H9 (cell line): ENCODE measurements at regions not wholly inside any gene's neighbourhood (a gene's known extent, or its start where the extent isn't known, plus 50 kb on each side); places are given as distances from the start of the nearest gene placed in this dataset.

Experiments used
- DNase-seq: peaks from one replicate; pipeline ENCODE4 v3.0.0-alpha.2; 2017
- H2AFZ ChIP-seq: one replicate; pipeline ENCODE4 v1.6.1; 2013; ENCODE audit warnings: mild to moderate bottlenecking, low read length, control low read depth, moderate library complexity
- H2AK5ac ChIP-seq: 2 replicates; pipeline ENCODE4 v1.6.1; 2013; ENCODE audit warnings: low read length, control low read depth, mixed read lengths; ENCODE audit not compliant: insufficient read length
- H2BK120ac ChIP-seq: one replicate; pipeline ENCODE4 v1.6.1; 2013; ENCODE audit warnings: low read depth, mild to moderate bottlenecking, low read length, control low read depth, inconsistent platforms; ENCODE audit not compliant: poor library complexity, severe bottlenecking
- H2BK12ac ChIP-seq: 2 replicates; pipeline ENCODE4 v1.6.1; 2013; ENCODE audit warnings: low read length, control low read depth, mixed read lengths, low read depth; ENCODE audit not compliant: insufficient read length
- H2BK15ac ChIP-seq: 2 replicates; pipeline ENCODE4 v1.6.1; 2013; ENCODE audit warnings: low read depth, low read length, control low read depth
- H2BK20ac ChIP-seq: one replicate; pipeline ENCODE4 v1.6.1; 2013; ENCODE audit warnings: low read depth, mild to moderate bottlenecking, low read length, control low read depth, inconsistent platforms; ENCODE audit not compliant: poor library complexity, severe bottlenecking
- H2BK5ac ChIP-seq: 2 replicates; pipeline ENCODE4 v1.6.1; 2013; ENCODE audit warnings: low read length, control low read depth, mixed read lengths; ENCODE audit not compliant: insufficient read length
- H3K14ac ChIP-seq: 2 replicates; pipeline ENCODE4 v1.6.1; 2013; ENCODE audit warnings: low read length, control low read depth; ENCODE audit not compliant: insufficient read depth
- H3K18ac ChIP-seq: 2 replicates; pipeline ENCODE4 v1.6.1; 2013; ENCODE audit warnings: low read depth, mild to moderate bottlenecking, mixed read lengths, low read length, control low read depth; ENCODE audit not compliant: insufficient read length
- H3K23ac ChIP-seq: 2 replicates; pipeline ENCODE4 v1.6.1; 2013; ENCODE audit warnings: low read length, control low read depth, mixed read lengths, low read depth; ENCODE audit not compliant: insufficient read length
- H3K23me2 ChIP-seq: 2 replicates; pipeline ENCODE4 v1.6.1; 2013; ENCODE audit warnings: low read depth, mild to moderate bottlenecking, mixed read lengths, low read length, control low read depth; ENCODE audit not compliant: insufficient read length, poor library complexity, severe bottlenecking
- H3K27ac ChIP-seq: 2 replicates; pipeline ENCODE4 v1.5.1; 2013; ENCODE audit warnings: low read length, control low read depth, mixed read lengths, low read depth; ENCODE audit not compliant: insufficient read length
- H3K27me3 ChIP-seq: 2 replicates; pipeline ENCODE4 v1.6.1; 2013; ENCODE audit warnings: low read length, control low read depth, inconsistent platforms; ENCODE audit not compliant: insufficient read depth
- H3K4ac ChIP-seq: 2 replicates; pipeline ENCODE4 v1.6.1; 2013; ENCODE audit warnings: low read depth, mild to moderate bottlenecking, control low read depth, inconsistent platforms, low read length, moderate library complexity
- H3K4me1 ChIP-seq: 2 replicates; pipeline ENCODE4 v1.6.1; 2013; ENCODE audit warnings: low read length, control low read depth, inconsistent platforms; ENCODE audit not compliant: insufficient read depth
- H3K4me2 ChIP-seq: 2 replicates; pipeline ENCODE4 v1.6.1; 2013; ENCODE audit warnings: low read length, control low read depth, mixed read lengths; ENCODE audit not compliant: insufficient read length, insufficient read depth
- H3K56ac ChIP-seq: 2 replicates; pipeline ENCODE4 v1.6.1; 2013; ENCODE audit warnings: low read depth, mild to moderate bottlenecking, mixed read lengths, low read length, control low read depth; ENCODE audit not compliant: insufficient read length
- H3K79me1 ChIP-seq: 2 replicates; pipeline ENCODE4 v1.6.1; 2013; ENCODE audit warnings: low read depth, mild to moderate bottlenecking, moderate library complexity, low read length, control low read depth, inconsistent platforms; ENCODE audit not compliant: insufficient read depth, poor library complexity, severe bottlenecking
- H3K79me2 ChIP-seq: 2 replicates; pipeline ENCODE4 v1.6.1; 2013; ENCODE audit warnings: low read length, control low read depth, inconsistent platforms; ENCODE audit not compliant: insufficient read depth
- H3K9ac ChIP-seq: 2 replicates; pipeline ENCODE4 v1.6.1; 2013; ENCODE audit warnings: low read length, control low read depth, mixed read lengths; ENCODE audit not compliant: insufficient read length; ENCODE audit errors: extremely low read depth
- H3K9me3 ChIP-seq: one replicate; pipeline ENCODE4 v1.6.1; 2013; ENCODE audit warnings: low read depth, low read length, inconsistent platforms; ENCODE audit not compliant: control insufficient read depth
- H3T11ph ChIP-seq: one replicate; pipeline ENCODE4 v1.6.1; 2013; ENCODE audit warnings: mild to moderate bottlenecking, low read length, control low read depth, inconsistent platforms
- H4K20me1 ChIP-seq: one replicate; pipeline ENCODE4 v1.6.1; 2013; ENCODE audit not compliant: control insufficient read depth, insufficient read length, insufficient read depth
- H4K5ac ChIP-seq: 2 replicates; pipeline ENCODE4 v1.6.1; 2013; ENCODE audit warnings: low read depth, mild to moderate bottlenecking, mixed read lengths, low read length, control low read depth; ENCODE audit not compliant: insufficient read length
- H4K8ac ChIP-seq: replicated peaks from 2 replicates; pipeline ENCODE4 v1.6.1; 2013; ENCODE audit warnings: low read length, control low read depth, mixed read lengths, low read depth; ENCODE audit not compliant: insufficient read length
- H4K91ac ChIP-seq: 2 replicates; pipeline ENCODE4 v1.6.1; 2013; ENCODE audit warnings: low read depth, mild to moderate bottlenecking, moderate library complexity, mixed read lengths, low read length, control low read depth; ENCODE audit not compliant: insufficient read length
- H3K27ac Mint-ChIP-seq, 3 experiments: 2 replicates in 2 of 3; 3 replicates in 1 of 3; pipeline ENCODE4 v1.8.0; 2020 to 2021; ENCODE audit warnings: mixed read lengths in 3 of 3, mild to moderate bottlenecking in 1 of 3, moderate library complexity in 1 of 3
- H3K27me3 Mint-ChIP-seq: 2 replicates; pipeline ENCODE4 v1.8.0; 2021; ENCODE audit warnings: low read depth, mild to moderate bottlenecking, moderate library complexity, mixed read lengths
- H3K36me3 Mint-ChIP-seq, 3 experiments: 2 replicates in 2 of 3; 3 replicates in 1 of 3; pipeline ENCODE4 v1.8.0; 2020 to 2021; ENCODE audit warnings: low read depth in 3 of 3, mixed read lengths in 3 of 3; ENCODE audit not compliant: insufficient read depth in 1 of 3
- H3K4me1 Mint-ChIP-seq, 2 experiments: 2 replicates each; pipeline ENCODE4 v1.8.0; 2020; ENCODE audit warnings: mixed read lengths in 2 of 2
- H3K4me3 Mint-ChIP-seq, 2 experiments: 2 replicates in 1 of 2; 3 replicates in 1 of 2; pipeline ENCODE4 v1.8.0; 2020 to 2021; ENCODE audit warnings: mild to moderate bottlenecking in 2 of 2, mixed read lengths in 2 of 2, moderate library complexity in 1 of 2
- H3K9me3 Mint-ChIP-seq, 2 experiments: 2 replicates in 1 of 2; 3 replicates in 1 of 2; pipeline ENCODE4 v1.8.0; 2020; ENCODE audit warnings: mild to moderate bottlenecking in 2 of 2, mixed read lengths in 2 of 2, moderate library complexity in 1 of 2
- CTCF ChIP-seq: fragments of 200-600 bp; sonication (generic); conservative IDR thresholded peaks from 3 replicates; pipeline ENCODE4 v1.8.0; 2021; ENCODE audit warnings: antibody characterized with exemption, mild to moderate bottlenecking
- WGBS: extraction: QIAGEN DNeasy Blood & Tissue Kit; methylation state at CpG from one replicate; pipeline ENCODE4 v1.1.7; 2013; ENCODE audit warnings: missing lambda C conversion rate, low lambda C conversion rate, mixed read lengths; ENCODE audit not compliant: insufficient read length; ENCODE audit errors: extremely low coverage; 5-methylcytosine and 5-hydroxymethylcytosine counted together

GRCh38 chr17:27244011-27244410 lies 49.9 kb upstream of the WSB1 start:
- H2AK5ac ChIP-seq = no peak overlapping the region
- H3K4ac ChIP-seq = no peak overlapping the region
- peaks cover 1% of the 10 kb centered on the region; the same call in 1 of the 2 replicates for H3K27me3 Mint-ChIP-seq

More at GRCh38 chr17:27244011-27244410, 49.9 kb upstream of the WSB1 start:
- no peak overlapping the region for H4K91ac ChIP-seq
- 0 out of 2 replicates have a peak, but pooled peaks cover 3% of the 10 kb centered on the region for H3K4me1 ChIP-seq
- no peaks in the 10 kb centered on the region for H3K23me2 ChIP-seq
- no peak overlapping the region for H3K14ac ChIP-seq
- H3K27me3 ChIP-seq = no peaks in the 10 kb centered on the region
- no peak overlapping the region for H2BK5ac ChIP-seq
- no CpG with 5 or more reads among the region's 7 CpGs for WGBS
- no peak for TF ChIP-seq CTCF
- no peak overlapping the region for H3K4me2 ChIP-seq
- no peak overlapping the region for H3K9ac ChIP-seq
- no peak overlapping the region for H2AFZ ChIP-seq
- no peak overlapping the region for H3K56ac ChIP-seq
- no peak overlapping the region for H3K27ac ChIP-seq
- H3K9me3 ChIP-seq = no peaks in the 10 kb centered on the region
- H3K18ac ChIP-seq = no peak overlapping the region
- H4K20me1 ChIP-seq = no peaks in the 10 kb centered on the region
- no peak overlapping the region for H3K4me3 Mint-ChIP-seq
- peaks cover 20 to 21% of the 10 kb centered on the region in 2 experiments for H3K4me1 Mint-ChIP-seq
- H2BK12ac ChIP-seq = no peak overlapping the region
- no peaks in the 10 kb centered on the region for H3K36me3 Mint-ChIP-seq
- no peak overlapping the region for H2BK20ac ChIP-seq
- H3T11ph ChIP-seq = no peak overlapping the region
- no peaks in the 10 kb centered on the region for H3K79me2 ChIP-seq
- peaks cover 0 to 1% of the 10 kb centered on the region in 2 experiments; a peak in 1 of 5 replicates for H3K9me3 Mint-ChIP-seq
- H3K27ac Mint-ChIP-seq = no peak overlapping the region
- no peaks in the 10 kb centered on the region for H3K79me1 ChIP-seq
- no peak overlapping the region for H3K23ac ChIP-seq
- H2BK120ac ChIP-seq = no peak overlapping the region
- no peak overlapping the region for H4K5ac ChIP-seq
- no peak for DNase-seq
- H2BK15ac ChIP-seq = no peak overlapping the region
- H4K8ac ChIP-seq = no peak overlapping the region
